ENCODE measurements at regions not wholly inside any gene's neighbourhood (a gene's known extent, or its start where the extent isn't known, plus 50 kb on each side); places are given as distances from the start of the nearest gene placed in this dataset.

DNA sequence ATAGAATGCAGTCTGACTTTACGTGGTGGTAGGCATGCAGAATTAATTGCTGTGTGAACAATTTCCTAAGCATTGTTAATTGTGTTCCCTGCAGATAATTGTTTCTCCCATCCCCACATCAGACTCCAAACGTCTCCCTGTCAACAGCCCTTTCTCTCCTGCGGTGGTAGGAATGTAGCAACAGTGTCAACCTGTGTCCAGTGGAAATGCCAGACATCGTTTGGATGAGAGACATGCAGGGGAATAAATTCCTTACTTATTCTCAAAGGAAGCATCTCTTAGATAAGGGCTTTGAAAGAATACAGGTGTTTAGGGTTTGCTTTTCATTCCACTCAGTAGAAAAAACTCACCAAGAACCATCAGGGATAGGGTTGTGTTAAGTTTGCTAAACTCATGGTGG, 245.3 kb upstream of the WWC1 start:
- TF ChIP-seq, protein P1, sequence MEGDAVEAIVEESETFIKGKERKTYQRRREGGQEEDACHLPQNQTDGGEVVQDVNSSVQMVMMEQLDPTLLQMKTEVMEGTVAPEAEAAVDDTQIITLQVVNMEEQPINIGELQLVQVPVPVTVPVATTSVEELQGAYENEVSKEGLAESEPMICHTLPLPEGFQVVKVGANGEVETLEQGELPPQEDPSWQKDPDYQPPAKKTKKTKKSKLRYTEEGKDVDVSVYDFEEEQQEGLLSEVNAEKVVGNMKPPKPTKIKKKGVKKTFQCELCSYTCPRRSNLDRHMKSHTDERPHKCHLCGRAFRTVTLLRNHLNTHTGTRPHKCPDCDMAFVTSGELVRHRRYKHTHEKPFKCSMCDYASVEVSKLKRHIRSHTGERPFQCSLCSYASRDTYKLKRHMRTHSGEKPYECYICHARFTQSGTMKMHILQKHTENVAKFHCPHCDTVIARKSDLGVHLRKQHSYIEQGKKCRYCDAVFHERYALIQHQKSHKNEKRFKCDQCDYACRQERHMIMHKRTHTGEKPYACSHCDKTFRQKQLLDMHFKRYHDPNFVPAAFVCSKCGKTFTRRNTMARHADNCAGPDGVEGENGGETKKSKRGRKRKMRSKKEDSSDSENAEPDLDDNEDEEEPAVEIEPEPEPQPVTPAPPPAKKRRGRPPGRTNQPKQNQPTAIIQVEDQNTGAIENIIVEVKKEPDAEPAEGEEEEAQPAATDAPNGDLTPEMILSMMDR (conservative IDR thresholded peaks at IDR 0.05), result no peak
- Histone ChIP-seq H3K4me3 (ENCODE audit: low read length) (no peak overlapping the region), H3K9me3 (ENCODE audit: control insufficient read depth, low read length) (peaks cover 5% of the 10 kb centered on the region), H3K4me1 (ENCODE audit: control insufficient read depth, insufficient read depth, low read length) (peaks cover 16% of the 10 kb centered on the region), H3K36me3 (ENCODE audit: control insufficient read depth, insufficient read depth, low read length) (no peaks in the 10 kb centered on the region), H3K27me3 (ENCODE audit: control insufficient read depth, insufficient read depth, low read length, poor library complexity, severe bottlenecking) (peaks cover 43% of the 10 kb centered on the region), H3K27ac (ENCODE audit: low read depth, low read length) (no peak overlapping the region), H3K9ac (ENCODE audit: extremely low read depth, low read length, poor library complexity, severe bottlenecking) (no peak overlapping the region)
- Mint-ChIP-seq H3K9me3 (no peaks in the 10 kb centered on the region), H3K27ac (no peak overlapping the region), H3K4me1 (peaks cover 39% of the 10 kb centered on the region), H3K36me3 (ENCODE audit: low read depth) (no peaks in the 10 kb centered on the region), H3K27me3 (ENCODE audit: insufficient read depth) (peaks cover 76% of the 10 kb centered on the region), H3K4me3 (no peak overlapping the region)
- WGBS, 2 experiments (ENCODE audit: insufficient coverage in 1 of 2, insufficient read length in 1 of 2), result 27 to 70% methylated on average over 2 to 4 of the region's 4 CpGs
- DNase-seq, result no peak

DNA sequence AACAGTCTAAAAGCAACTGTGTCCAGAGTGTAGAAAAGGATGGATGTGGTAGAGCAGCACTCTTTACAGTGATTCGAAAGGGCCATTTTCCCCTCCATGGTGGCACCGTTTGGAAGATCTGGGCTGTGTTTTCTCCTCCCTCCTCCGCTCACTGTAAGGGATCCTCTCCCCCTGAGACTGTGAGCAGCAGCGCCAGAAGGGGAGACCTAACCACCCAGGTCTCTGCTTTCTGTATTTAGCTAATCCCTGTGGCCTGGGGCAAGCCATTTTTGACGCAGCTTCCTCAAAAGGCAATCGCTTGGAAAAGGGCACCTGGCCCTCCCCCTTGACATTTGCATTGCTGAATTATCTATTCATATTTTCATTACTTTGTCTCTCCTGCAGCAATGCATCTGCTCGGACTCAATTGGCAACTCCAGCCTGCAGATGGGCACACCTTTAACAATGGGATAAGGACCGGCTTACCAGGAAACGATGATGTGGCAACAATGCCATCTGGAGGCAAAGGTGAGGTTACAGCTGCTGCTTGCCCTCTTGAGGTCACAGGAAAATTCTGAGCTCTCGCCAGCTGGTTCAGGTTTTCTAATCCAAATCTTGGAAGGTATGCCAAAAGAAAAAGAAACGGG, 244.3 kb upstream of the WWC1 start:
- H3K27ac ChIP-seq (ENCODE audit: low read depth, low read length), result no peak overlapping the region
- 15 to 24% methylated on average over 4 to 11 of the region's 11 CpGs for WGBS, 2 experiments (ENCODE audit: insufficient coverage in 1 of 2, insufficient read length in 1 of 2)
- H3K27me3 ChIP-seq (ENCODE audit: control insufficient read depth, insufficient read depth, low read length, poor library complexity, severe bottlenecking), result peaks cover 47% of the 10 kb centered on the region
- H3K9me3 ChIP-seq (ENCODE audit: control insufficient read depth, low read length), result peaks cover 5% of the 10 kb centered on the region
- peaks cover 16% of the 10 kb centered on the region for H3K4me1 ChIP-seq (ENCODE audit: control insufficient read depth, insufficient read depth, low read length)
- no peak overlapping the region for H3K9ac ChIP-seq (ENCODE audit: extremely low read depth, low read length, poor library complexity, severe bottlenecking)
- Mint-ChIP-seq H3K27ac (no peak overlapping the region), H3K36me3 (ENCODE audit: low read depth) (no peaks in the 10 kb centered on the region), H3K9me3 (no peaks in the 10 kb centered on the region), H3K4me1 (peaks cover 37% of the 10 kb centered on the region), H3K4me3 (no peak overlapping the region), H3K27me3 (ENCODE audit: insufficient read depth) (peaks cover 79% of the 10 kb centered on the region)
- TF ChIP-seq, protein P1 (conservative IDR thresholded peaks at IDR 0.05), result peak; percentile 87
- H3K4me3 ChIP-seq (ENCODE audit: low read length), result no peak overlapping the region
- DNase-seq, result peak; percentile 92
- H3K36me3 ChIP-seq (ENCODE audit: control insufficient read depth, insufficient read depth, low read length), result no peaks in the 10 kb centered on the region

DNA sequence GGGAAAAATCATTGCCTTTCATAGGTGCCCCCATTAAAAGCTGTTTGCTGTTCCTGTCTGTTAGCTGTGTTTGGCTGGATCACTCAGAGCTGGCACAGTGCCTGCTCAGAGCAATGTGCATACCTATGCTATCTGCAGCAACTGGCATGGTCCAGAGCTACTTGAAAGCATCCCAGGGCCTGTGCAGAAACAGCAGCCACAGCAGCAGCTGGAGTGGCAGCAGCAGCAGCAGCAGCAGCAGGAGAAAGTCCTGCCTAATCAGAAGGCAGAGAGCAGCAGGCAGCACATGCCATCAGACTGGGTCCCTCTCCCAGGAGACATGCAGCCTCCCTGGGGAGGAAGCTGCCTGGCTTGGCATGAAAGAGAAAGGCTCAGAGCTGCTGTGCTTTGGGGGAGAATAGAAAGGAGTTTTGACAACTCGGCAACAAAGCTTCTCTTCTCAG, 243.8 kb upstream of the WWC1 start:
- no peaks in the 10 kb centered on the region for H3K9me3 Mint-ChIP-seq
- no peaks in the 10 kb centered on the region for H3K36me3 Mint-ChIP-seq (ENCODE audit: low read depth)
- Histone ChIP-seq H3K27me3 (ENCODE audit: control insufficient read depth, insufficient read depth, low read length, poor library complexity, severe bottlenecking) (peaks cover 47% of the 10 kb centered on the region), H3K9ac (ENCODE audit: extremely low read depth, low read length, poor library complexity, severe bottlenecking) (no peak overlapping the region), H3K36me3 (ENCODE audit: control insufficient read depth, insufficient read depth, low read length) (no peaks in the 10 kb centered on the region), H3K4me3 (ENCODE audit: low read length) (no peak overlapping the region), H3K27ac (ENCODE audit: low read depth, low read length) (no peak overlapping the region), H3K9me3 (ENCODE audit: control insufficient read depth, low read length) (peaks cover 5% of the 10 kb centered on the region), H3K4me1 (ENCODE audit: control insufficient read depth, insufficient read depth, low read length) (peaks cover 16% of the 10 kb centered on the region)
- TF ChIP-seq, protein P1 (conservative IDR thresholded peaks at IDR 0.05), result peak; percentile 9
- peaks cover 79% of the 10 kb centered on the region for H3K27me3 Mint-ChIP-seq (ENCODE audit: insufficient read depth)
- peaks cover 33% of the 10 kb centered on the region for H3K4me1 Mint-ChIP-seq
- no peak overlapping the region for H3K27ac Mint-ChIP-seq
- WGBS, 2 experiments (ENCODE audit: insufficient coverage in 1 of 2, insufficient read length in 1 of 2), result 0 to 4% methylated on average over 1 of the region's 1 CpG
- peak; percentile 92 for DNase-seq
- no peak overlapping the region for H3K4me3 Mint-ChIP-seq

All from endodermal cell (in vitro differentiated cells).